ENCODE measurements at regions not wholly inside any gene's neighbourhood (a gene's known extent, or its start where the extent isn't known, plus 50 kb on each side); places are given as distances from the start of the nearest gene placed in this dataset.

DNA sequence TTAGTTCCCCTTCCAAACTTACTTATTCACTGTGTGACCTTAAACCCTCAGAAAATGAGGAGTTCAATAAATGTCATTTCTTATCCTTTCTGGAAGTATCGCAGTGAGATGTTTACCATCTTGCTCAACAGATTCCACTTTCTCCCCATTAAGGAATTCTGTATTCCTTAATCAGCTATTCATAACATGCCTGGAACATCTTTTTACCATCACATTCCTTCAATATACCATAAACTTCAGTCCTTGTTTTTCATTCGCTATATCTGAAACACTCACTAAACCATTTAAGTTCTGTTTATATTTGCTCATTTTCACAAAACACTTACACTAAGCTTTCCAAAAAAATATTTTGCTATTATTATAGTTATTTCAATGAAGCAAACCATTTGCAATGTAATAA lies 1158.6 kb downstream of the CDH12 start:
- POLR2A ChIA-PET: no interaction called here
- CTCF ChIA-PET: no interaction called here
- DNase-seq (ENCODE audit: low read depth): no peak

DNA sequence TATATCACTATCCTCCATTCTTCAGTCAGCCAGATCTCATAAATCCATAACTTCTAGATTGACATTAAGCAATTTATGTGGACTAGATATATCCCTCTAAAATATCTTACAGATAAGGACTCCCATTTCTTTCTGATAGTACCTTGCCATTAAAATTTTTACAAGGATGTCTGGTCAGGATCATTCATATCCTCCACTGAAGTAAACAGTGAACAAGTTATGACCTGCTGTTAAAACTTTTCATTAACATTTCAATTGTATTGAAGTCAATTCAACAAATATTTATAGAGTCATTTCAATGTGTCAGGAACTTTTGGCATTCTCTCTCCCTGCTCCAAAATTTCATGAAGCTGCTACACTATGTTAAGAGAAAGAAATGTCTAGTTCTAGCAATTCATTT lies 1159.6 kb downstream of the CDH12 start:
- DNase-seq (ENCODE audit: low read depth): no peak
- no peak overlapping the region for H3K4me3 ChIP-seq (ENCODE audit: low read depth, low read length)
- POLR2A ChIA-PET: no interaction called here
- CTCF ChIA-PET: no interaction called here
- no peaks in the 10 kb centered on the region for H3K27me3 ChIP-seq (ENCODE audit: control insufficient read depth, insufficient read depth, low read length)
- H3K36me3 ChIP-seq (ENCODE audit: control insufficient read depth, insufficient read depth, low read length): no peaks in the 10 kb centered on the region
- TF ChIP-seq, protein P1, sequence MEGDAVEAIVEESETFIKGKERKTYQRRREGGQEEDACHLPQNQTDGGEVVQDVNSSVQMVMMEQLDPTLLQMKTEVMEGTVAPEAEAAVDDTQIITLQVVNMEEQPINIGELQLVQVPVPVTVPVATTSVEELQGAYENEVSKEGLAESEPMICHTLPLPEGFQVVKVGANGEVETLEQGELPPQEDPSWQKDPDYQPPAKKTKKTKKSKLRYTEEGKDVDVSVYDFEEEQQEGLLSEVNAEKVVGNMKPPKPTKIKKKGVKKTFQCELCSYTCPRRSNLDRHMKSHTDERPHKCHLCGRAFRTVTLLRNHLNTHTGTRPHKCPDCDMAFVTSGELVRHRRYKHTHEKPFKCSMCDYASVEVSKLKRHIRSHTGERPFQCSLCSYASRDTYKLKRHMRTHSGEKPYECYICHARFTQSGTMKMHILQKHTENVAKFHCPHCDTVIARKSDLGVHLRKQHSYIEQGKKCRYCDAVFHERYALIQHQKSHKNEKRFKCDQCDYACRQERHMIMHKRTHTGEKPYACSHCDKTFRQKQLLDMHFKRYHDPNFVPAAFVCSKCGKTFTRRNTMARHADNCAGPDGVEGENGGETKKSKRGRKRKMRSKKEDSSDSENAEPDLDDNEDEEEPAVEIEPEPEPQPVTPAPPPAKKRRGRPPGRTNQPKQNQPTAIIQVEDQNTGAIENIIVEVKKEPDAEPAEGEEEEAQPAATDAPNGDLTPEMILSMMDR (IDR thresholded peaks at IDR 0.05; ENCODE audit: insufficient read depth, low read depth, low read length): no peak

More for the DNA sequence above, 1158.6 kb downstream of the CDH12 start:
- no peaks in the 10 kb centered on the region for H3K27me3 ChIP-seq (ENCODE audit: control insufficient read depth, insufficient read depth, low read length)
- no peak overlapping the region for H3K4me3 ChIP-seq (ENCODE audit: low read depth, low read length)
- TF ChIP-seq, protein P1 (IDR thresholded peaks at IDR 0.05; ENCODE audit: insufficient read depth, low read depth, low read length): no peak
- no peaks in the 10 kb centered on the region for H3K36me3 ChIP-seq (ENCODE audit: control insufficient read depth, insufficient read depth, low read length)

DNA sequence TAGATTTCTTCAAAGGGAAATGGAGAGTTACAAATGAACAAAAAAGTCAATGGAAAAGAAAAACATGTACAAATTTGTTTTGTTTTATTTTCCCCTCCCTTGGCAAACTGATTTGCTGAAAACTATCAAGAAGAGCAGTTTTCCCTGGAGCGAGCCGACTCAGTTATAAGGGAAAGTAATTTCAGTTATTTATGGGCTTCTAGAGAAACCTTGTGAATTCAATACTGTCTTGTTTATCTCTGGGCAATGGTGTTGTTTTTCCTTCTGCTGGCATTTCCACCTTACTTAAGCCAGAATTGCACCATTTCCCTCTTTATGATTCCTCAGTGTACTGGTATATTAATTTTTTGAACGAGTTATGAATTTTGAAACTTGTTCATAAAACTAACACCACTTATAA lies 1163.6 kb downstream of the CDH12 start:
- Histone ChIP-seq H3K4me3 (ENCODE audit: low read depth, low read length) (no peak overlapping the region), H3K36me3 (ENCODE audit: control insufficient read depth, insufficient read depth, low read length) (no peaks in the 10 kb centered on the region), H3K27me3 (ENCODE audit: control insufficient read depth, insufficient read depth, low read length) (no peaks in the 10 kb centered on the region)
- CTCF ChIA-PET: no interaction called here
- DNase-seq (ENCODE audit: low read depth): no peak
- TF ChIP-seq, protein P1 (IDR thresholded peaks at IDR 0.05; ENCODE audit: insufficient read depth, low read depth, low read length): no peak
- POLR2A ChIA-PET: no interaction called here

DNA sequence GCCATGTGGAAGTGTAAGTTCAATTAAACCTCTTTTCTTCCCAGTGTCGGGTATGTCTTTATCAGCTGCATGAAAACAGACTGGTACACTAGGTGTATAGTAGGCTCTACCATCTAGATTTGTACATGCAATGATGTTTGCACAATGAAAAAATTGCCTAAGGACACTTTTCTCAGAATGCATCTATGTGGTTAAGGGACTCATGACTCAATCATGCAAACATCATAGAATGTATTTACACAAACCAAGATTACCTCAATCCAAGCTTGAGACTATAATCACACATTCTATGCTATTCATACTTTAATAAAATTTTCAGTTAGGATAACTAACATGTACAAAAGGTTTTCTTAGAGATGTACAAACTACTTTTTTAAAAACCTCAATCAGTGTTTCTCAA lies 1164.5 kb downstream of the CDH12 start:
- DNase-seq (ENCODE audit: low read depth): no peak
- Histone ChIP-seq H3K36me3 (ENCODE audit: control insufficient read depth, insufficient read depth, low read length) (no peaks in the 10 kb centered on the region), H3K4me3 (ENCODE audit: low read depth, low read length) (no peak overlapping the region), H3K27me3 (ENCODE audit: control insufficient read depth, insufficient read depth, low read length) (no peaks in the 10 kb centered on the region)
- CTCF ChIA-PET: no interaction called here
- POLR2A ChIA-PET: no interaction called here
- TF ChIP-seq, protein P1 (IDR thresholded peaks at IDR 0.05; ENCODE audit: insufficient read depth, low read depth, low read length): no peak

- no peaks in the 10 kb centered on the region for H3K27me3 ChIP-seq (ENCODE audit: control insufficient read depth, insufficient read depth, low read length)
- no peak overlapping the region for H3K4me3 ChIP-seq (ENCODE audit: low read depth, low read length)
- CTCF ChIA-PET: interaction anchor here (0.6 kb wide), 1 partner anchor 27 kb away, joined by 3 read pairs; no protein-coding TSS in a partner anchor
- no peak for DNase-seq (ENCODE audit: low read depth)
- no peaks in the 10 kb centered on the region for H3K36me3 ChIP-seq (ENCODE audit: control insufficient read depth, insufficient read depth, low read length)
- POLR2A ChIA-PET: no interaction called here
- TF ChIP-seq, protein P1 (IDR thresholded peaks at IDR 0.05; ENCODE audit: insufficient read depth, low read depth, low read length): no peak
These were observed 1165.5 kb downstream of the CDH12 start for GRCh38 chr5:21687621-21688020.

All from BJ (cell line).